ENCODE measurements at regions not wholly inside any gene's neighbourhood (a gene's known extent, or its start where the extent isn't known, plus 50 kb on each side); places are given as distances from the start of the nearest gene placed in this dataset.

GRCh38 chr5:61632064-61632463 lies 300.0 kb downstream of the ZSWIM6 start:
- CTCF ChIA-PET (ENCODE audit: partially characterized antibody), result interaction anchor here (1.0 to 1.6 kb wide), 6 partner anchors 8 to 26 kb away, joined by 3 to 11 read pairs (median 4); no protein-coding TSS in a partner anchor
- Histone ChIP-seq H3K4me2 (ENCODE audit: insufficient read depth in 1 of 2, low read depth in 2 of 2, low read length in 2 of 2) (no peak overlapping the region), H3K36me3 (ENCODE audit: control insufficient read depth in 2 of 4, insufficient read depth in 4 of 4, low read length in 3 of 4) (no peaks in the 10 kb centered on the region)
- TF ChIP-seq TCF12 (IDR thresholded peaks at IDR 0.05; ENCODE audit: low read depth, low read length), result no peak
- no peak for TF ChIP-seq TAF7 (optimal IDR thresholded peaks at IDR 0.05; ENCODE audit: borderline replicate concordance, low read depth, low read length)
- no peak for TF ChIP-seq NRF1 (IDR thresholded peaks at IDR 0.05; ENCODE audit: low read depth, low read length)
- TF ChIP-seq SIX5 (IDR thresholded peaks at IDR 0.05; ENCODE audit: low read depth, low read length), result no peak
- no peak for TF ChIP-seq E2F6 (IDR thresholded peaks at IDR 0.05)
- no peak for TF ChIP-seq BCL11A (IDR thresholded peaks at IDR 0.05; ENCODE audit: low read depth in 2 of 2, low read length in 2 of 2)
- TF ChIP-seq ASH2L (IDR thresholded peaks at IDR 0.05; ENCODE audit: low read length), result no peak
- no peak for TF ChIP-seq ZNF274 (IDR thresholded peaks at IDR 0.05; ENCODE audit: borderline replicate concordance, extremely low read depth, low read length)

More at GRCh38 chr5:61632064-61632463, 300.0 kb downstream of the ZSWIM6 start:
- H3K14ac ChIP-seq (ENCODE audit: insufficient read length), result no peak overlapping the region
- peaks cover 0 to 4% (median 2%) of the 10 kb centered on the region in 4 experiments; a peak in 4 of 7 replicates for H3K4me1 ChIP-seq (replicated peaks in 1 of 4; ENCODE audit: control insufficient read depth in 3 of 4, insufficient read depth in 4 of 4, low read length in 3 of 4)
- no peaks in the 10 kb centered on the region for H3K23me2 ChIP-seq (ENCODE audit: low read depth, low read length)
- 67% methylated on average over 2 of the region's 2 CpGs; no CpG with 5 or more reads in 1 of the 2 experiments for WGBS, 2 experiments (ENCODE audit: extremely low coverage in 1 of 2, insufficient coverage in 1 of 2, insufficient read length in 1 of 2, insufficient replicate concordance in 2 of 2, low coverage in 1 of 2, low lambda C conversion rate in 2 of 2, missing lambda C conversion rate in 1 of 2)
- H3K4ac ChIP-seq (replicated peaks; ENCODE audit: insufficient read length, low read depth, low read length), result no peak overlapping the region
- H3K79me1 ChIP-seq (ENCODE audit: low read depth, low read length), result no peaks in the 10 kb centered on the region
- no peak overlapping the region for H2BK5ac ChIP-seq (ENCODE audit: low read depth, low read length)
- H3K27me3 ChIP-seq (replicated peaks in 1 of 4; ENCODE audit: control insufficient read depth in 3 of 4, extremely low read depth in 1 of 4, insufficient read depth in 3 of 4, low read length in 3 of 4), result no peaks in the 10 kb centered on the region
- H3K9ac ChIP-seq (replicated peaks in 1 of 4; ENCODE audit: extremely low read depth in 1 of 4, low read depth in 3 of 4, low read length in 3 of 4), result no peak overlapping the region
- no peak overlapping the region for H3K23ac ChIP-seq (ENCODE audit: insufficient read length)
- FAIRE-seq (no peak), DNase-seq (ENCODE audit: low read depth in 1 of 2, low spot score in 2 of 2) (no peak)
- POLR2A ChIA-PET (ENCODE audit: partially characterized antibody), result no interaction called here
- no peak overlapping the region for H3K27ac ChIP-seq (ENCODE audit: low read depth, low read length)
- no peak overlapping the region for H3K18ac ChIP-seq (ENCODE audit: extremely low read depth, low read length)
- H3K4me3 ChIP-seq (ENCODE audit: extremely low read depth in 1 of 4, insufficient read depth in 2 of 4, low read depth in 3 of 4, low read length in 4 of 4), result no peak overlapping the region
- no peak overlapping the region for H2BK120ac ChIP-seq (replicated peaks; ENCODE audit: low read depth, low read length)
- H4K20me1 ChIP-seq (replicated peaks in 1 of 2; ENCODE audit: control insufficient read depth in 1 of 2, insufficient read depth in 2 of 2, low read length in 2 of 2), result no peaks in the 10 kb centered on the region
- no peak overlapping the region for H3K56ac ChIP-seq (replicated peaks; ENCODE audit: insufficient read length, low read depth, low read length)
- H3K9me3 ChIP-seq (ENCODE audit: insufficient read depth in 2 of 2, low read depth in 1 of 2, low read length in 1 of 2), result no peaks in the 10 kb centered on the region
- H2AK5ac ChIP-seq (ENCODE audit: low read depth, low read length), result no peak overlapping the region
- no peak overlapping the region for H2BK12ac ChIP-seq (ENCODE audit: low read depth, low read length)
- no peak overlapping the region for H4K8ac ChIP-seq (ENCODE audit: extremely low read depth, insufficient read depth, low read length)
- no peak overlapping the region for H4K91ac ChIP-seq (replicated peaks; ENCODE audit: insufficient read length, low read length)
- no peak overlapping the region for H2BK20ac ChIP-seq (ENCODE audit: low read length)
- no peak overlapping the region for H2BK15ac ChIP-seq (ENCODE audit: low read length)
- no peak overlapping the region; the same call in 1 of the 2 replicates for H2AFZ ChIP-seq (ENCODE audit: low read length)
- H3K79me2 ChIP-seq (ENCODE audit: control insufficient read depth in 1 of 2, insufficient read depth in 2 of 2, low read length in 2 of 2), result no peaks in the 10 kb centered on the region
- H4K5ac ChIP-seq (ENCODE audit: insufficient read length, low read depth, low read length), result no peak overlapping the region
